ENCODE measurements at regions not wholly inside any gene's neighbourhood (a gene's known extent, or its start where the extent isn't known, plus 50 kb on each side); places are given as distances from the start of the nearest gene placed in this dataset.

- ChIA-PET SMC1A (ENCODE audit: uncharacterized antibody, unreplicated experiment) (interaction anchor here (1.3 kb wide), 1 partner anchor 35 kb away, joined by 4 read pairs; no protein-coding TSS in a partner anchor), CTCF (interaction anchor here (0.7 to 2.1 kb wide), 3 partner anchors 26 to 124 kb away, joined by 3 to 5 read pairs (median 5); no protein-coding TSS in a partner anchor), RAD21 (ENCODE audit: unreplicated experiment) (interaction anchor here (0.8 kb wide), 1 partner anchor 52 kb away, joined by 4 read pairs; no protein-coding TSS in a partner anchor), POLR2A (no interaction called here)
- Histone ChIP-seq H3K9me3 (replicated peaks; ENCODE audit: control insufficient read depth, insufficient read depth, low read length) (no peaks in the 10 kb centered on the region; the same call in 2 of the 3 replicates), H3K4me1 (ENCODE audit: control insufficient read depth, insufficient read depth, low read length) (peaks cover 18% of the 10 kb centered on the region), H3K27me3 (replicated peaks in 1 of 2; ENCODE audit: control insufficient read depth in 2 of 2, insufficient read depth in 2 of 2, low read length in 1 of 2) (no peaks in the 10 kb centered on the region), H3K4me3 (no peak overlapping the region), H3K27ac (ENCODE audit: control insufficient read depth, insufficient read depth) (no peak overlapping the region), H4K20me1 (ENCODE audit: control insufficient read depth, insufficient read depth) (no peaks in the 10 kb centered on the region), H2AFZ (ENCODE audit: control insufficient read depth, low read depth, low read length) (no peak overlapping the region), H3K79me2 (ENCODE audit: control insufficient read depth, insufficient read depth, low read length) (no peaks in the 10 kb centered on the region), H3K4me2 (ENCODE audit: control insufficient read depth, insufficient read depth) (no peak overlapping the region), H3K36me3 (ENCODE audit: control insufficient read depth in 2 of 2, insufficient read depth in 2 of 2, low read length in 1 of 2) (no peaks in the 10 kb centered on the region), H3K9ac (ENCODE audit: control insufficient read depth, insufficient read depth, low read length) (no peak overlapping the region)
- TF ChIP-seq RCOR1 (conservative IDR thresholded peaks at IDR 0.05; ENCODE audit: low read depth, low read length) (no peak), POLR2AphosphoS2 (IDR thresholded peaks at IDR 0.05; ENCODE audit: low read depth, low read length) (no peak), CBX3 (IDR thresholded peaks at IDR 0.05; ENCODE audit: borderline replicate concordance, low read depth) (no peak)
- FAIRE-seq (no peak), ATAC-seq (no peak), DNase-seq (ENCODE audit: low read depth, low spot score) (no peak)
- intact Hi-C loops (cut with micrococcal nuclease; ENCODE audit: unreplicated experiment): no loop called here
- in situ Hi-C loops (cut with MboI): no loop called here
- 54% methylated on average over 3 of the region's 3 CpGs for WGBS (ENCODE audit: insufficient coverage, insufficient replicate concordance, low lambda C conversion rate, missing lambda C conversion rate)
- BruUV-seq (replicated peaks): no TSS peak
Measured at GRCh38 chr21:14740116-14740515, 194.0 kb upstream of the SAMSN1 start.

- Histone ChIP-seq H2AFZ (ENCODE audit: control insufficient read depth, low read depth, low read length) (no peak overlapping the region), H3K36me3 (ENCODE audit: control insufficient read depth in 2 of 2, insufficient read depth in 2 of 2, low read length in 1 of 2) (no peaks in the 10 kb centered on the region), H3K4me3 (no peak overlapping the region), H3K4me1 (ENCODE audit: control insufficient read depth, insufficient read depth, low read length) (peaks cover 18% of the 10 kb centered on the region), H3K9me3 (replicated peaks; ENCODE audit: control insufficient read depth, insufficient read depth, low read length) (no peaks in the 10 kb centered on the region; the same call in 2 of the 3 replicates), H3K4me2 (ENCODE audit: control insufficient read depth, insufficient read depth) (no peak overlapping the region), H4K20me1 (ENCODE audit: control insufficient read depth, insufficient read depth) (no peaks in the 10 kb centered on the region), H3K79me2 (ENCODE audit: control insufficient read depth, insufficient read depth, low read length) (no peaks in the 10 kb centered on the region), H3K27me3 (replicated peaks in 1 of 2; ENCODE audit: control insufficient read depth in 2 of 2, insufficient read depth in 2 of 2, low read length in 1 of 2) (no peaks in the 10 kb centered on the region), H3K9ac (ENCODE audit: control insufficient read depth, insufficient read depth, low read length) (no peak overlapping the region), H3K27ac (ENCODE audit: control insufficient read depth, insufficient read depth) (no peak overlapping the region)
- FAIRE-seq: no peak
- SMC1A ChIA-PET (ENCODE audit: uncharacterized antibody, unreplicated experiment): interaction anchor here (1.3 kb wide), 1 partner anchor 36 kb away, joined by 4 read pairs; no protein-coding TSS in a partner anchor
- DNase-seq (ENCODE audit: low read depth, low spot score): no peak
- intact Hi-C loops (cut with micrococcal nuclease; ENCODE audit: unreplicated experiment): loop anchor here (5.0 kb wide), 2 partner anchors 123 to 207 kb away; no protein-coding TSS in a partner anchor
- in situ Hi-C loops (cut with MboI): no loop called here
- CTCF ChIA-PET: interaction anchor here (0.7 to 2.1 kb wide), 3 partner anchors 27 to 125 kb away, joined by 3 to 5 read pairs (median 5); no protein-coding TSS in a partner anchor
- BruUV-seq (replicated peaks): no TSS peak
- RAD21 ChIA-PET (ENCODE audit: unreplicated experiment): interaction anchor here (0.8 kb wide), 1 partner anchor 52 kb away, joined by 4 read pairs; no protein-coding TSS in a partner anchor
- POLR2A ChIA-PET: no interaction called here
- ATAC-seq: no peak
- WGBS (ENCODE audit: insufficient coverage, insufficient replicate concordance, low lambda C conversion rate, missing lambda C conversion rate): 12% methylated on average over 2 of the region's 2 CpGs
- no peak for TF ChIP-seq ESRRA (IDR thresholded peaks at IDR 0.05; ENCODE audit: low read length)
- TF ChIP-seq BCLAF1 (IDR thresholded peaks at IDR 0.05): no peak
- no peak for TF ChIP-seq IKZF1 (conservative IDR thresholded peaks at IDR 0.05)
- no peak for TF ChIP-seq RAD51 (IDR thresholded peaks at IDR 0.05)
- no peak for TF ChIP-seq USF1 (IDR thresholded peaks at IDR 0.05; ENCODE audit: borderline replicate concordance, extremely low read length, insufficient read depth, low read depth, low read length)
- no peak for TF ChIP-seq POU2F2 (IDR thresholded peaks at IDR 0.05; ENCODE audit: borderline replicate concordance, low read depth, low read length)
- TF ChIP-seq TCF3 (IDR thresholded peaks at IDR 0.05; ENCODE audit: borderline replicate concordance, insufficient read depth, low read depth, low read length): no peak
- TF ChIP-seq SKIL (IDR thresholded peaks at IDR 0.05; ENCODE audit: low read depth, poor library complexity, severe bottlenecking): no peak
Measured at GRCh38 chr21:14739590-14739989, 193.5 kb upstream of the SAMSN1 start.
